Spleen (tissue), 11 donors: ENCODE measurements at regions not wholly inside any gene's neighbourhood (a gene's known extent, or its start where the extent isn't known, plus 50 kb on each side); places are given as distances from the start of the nearest gene placed in this dataset.

Source experiments
- DNase-seq: peaks from one replicate; pipeline ENCODE4 v3.0.0-alpha.2; 2020
- H3K27ac ChIP-seq, 8 donors: fragments of 200-600 bp; sonication (generic) in 7 of 8; 1 replicate in 4 of 8; 2 replicates in 4 of 8; pipeline versions ENCODE4 v1.5.0 to v1.8.0; 2016 to 2021; ENCODE audit warnings: inconsistent platforms in 4 of 8, mild to moderate bottlenecking in 4 of 8, moderate library complexity in 1 of 8
- H3K27me3 ChIP-seq, 7 donors: fragments of 200-600 bp; sonication (generic) in 6 of 7; replicated peaks in 1 of 7; 1 replicate in 4 of 7; 2 replicates in 3 of 7; pipeline versions ENCODE4 v1.5.0 to v1.8.0; 2016 to 2021; ENCODE audit warnings: inconsistent platforms in 3 of 7, mild to moderate bottlenecking in 1 of 7
- H3K36me3 ChIP-seq, 6 donors: fragments of 200-600 bp; sonication (generic) in 5 of 6; 1 replicate in 4 of 6; 2 replicates in 2 of 6; pipeline versions ENCODE4 v1.5.0 to v1.8.0; 2016 to 2021; ENCODE audit warnings: inconsistent platforms in 2 of 6
- H3K4me1 ChIP-seq, 6 donors: fragments of 200-600 bp; sonication (generic) in 5 of 6; 1 replicate in 3 of 6; 2 replicates in 3 of 6; pipeline versions ENCODE4 v1.5.0 to v1.8.0; 2016 to 2021; ENCODE audit warnings: inconsistent platforms in 3 of 6
- H3K4me3 ChIP-seq, 8 donors: fragments of 200-600 bp; sonication (generic) in 7 of 8; 1 replicate in 4 of 8; 2 replicates in 4 of 8; pipeline versions ENCODE4 v1.5.0 to v1.8.0; 2016 to 2021; ENCODE audit warnings: inconsistent platforms in 4 of 8, mild to moderate bottlenecking in 4 of 8, moderate library complexity in 2 of 8
- H3K9me3 ChIP-seq, 8 donors: fragments of 200-600 bp; sonication (generic) in 7 of 8; 1 replicate in 4 of 8; 2 replicates in 4 of 8; pipeline versions ENCODE4 v1.5.0 to v1.8.0; 2016 to 2021; ENCODE audit warnings: inconsistent platforms in 4 of 8
- CTCF ChIP-seq, 11 experiments: fragments of 200-600 bp in 7 of 11; fragments of 450-650 bp in 4 of 11; sonication (generic) in 4 of 11; IDR thresholded peaks in 8 of 11; conservative IDR thresholded peaks in 3 of 11; 1 replicate in 7 of 11; 2 replicates in 4 of 11; pipeline versions ENCODE4 v1.4.0 to v1.8.0; 2016 to 2021; ENCODE audit warnings: antibody characterized with exemption in 11 of 11, inconsistent platforms in 4 of 11, mild to moderate bottlenecking in 1 of 11
- POLR2A ChIP-seq, 3 donors: fragments of 450-650 bp; IDR thresholded peaks; one replicate each; pipeline ENCODE4 v1.5.1; 2017; ENCODE audit warnings: antibody characterized with exemption in 3 of 3, mild to moderate bottlenecking in 1 of 3
- POLR2AphosphoS5 ChIP-seq, 3 donors: sonication (generic); formaldehyde crosslinking; IDR thresholded peaks; one replicate each; pipeline ENCODE4 v1.5.1; 2017; ENCODE audit warnings: antibody characterized with exemption in 3 of 3
- WGBS, 5 donors: extraction: QIAGEN DNeasy Blood & Tissue Kit in 3 of 5; methylation state at CpG; one replicate each; pipeline versions ENCODE4 v1.1.5 to v1.1.7; 2013 to 2018; 5-methylcytosine and 5-hydroxymethylcytosine counted together
- intact Hi-C: fragments of 100-400 bp; cut with DNase I; formaldehyde crosslinking; loops from one replicate; pipeline ENCODE4 v1.15.0; 2023; ENCODE audit warnings: low total_unique reads
- donor health status: healthy with polysubstance abuse.
- donor health status: DM: no; HTN: no; CAD: no; lungs with moderate emphysema.
- donor health status: DM: no; HTN: no; CAD: no.
- donor health status: Bipolar disorder and iron deficiency.
- donor health status: healthy.
- donor health status: DM: no; HTN: no; CAD: no.
- donor health status: DM: yes; HTN: yes; CAD: no.

- no peak overlapping the region for H3K27ac ChIP-seq
- intact Hi-C loops: no loop called here
- H3K27me3 ChIP-seq: peaks cover 0 to 6% (median 0%) of the 10 kb centered on the region in 7 donors
- H3K9me3 ChIP-seq: no peaks in the 10 kb centered on the region
- no peak for TF ChIP-seq POLR2AphosphoS5 (IDR thresholded peaks at IDR 0.05)
- no peak for TF ChIP-seq CTCF (IDR thresholded peaks at IDR 0.05 in 8 of 11, conservative IDR thresholded peaks at IDR 0.05 in 3 of 11)
- no peak for TF ChIP-seq POLR2A (IDR thresholded peaks at IDR 0.05)
- H3K4me3 ChIP-seq: no peak overlapping the region
- WGBS, 5 donors: 69 to 90% (median 81%) methylated on average over 4 of the region's 4 CpGs
- H3K36me3 ChIP-seq: no peaks in the 10 kb centered on the region
- no peaks in the 10 kb centered on the region for H3K4me1 ChIP-seq
- DNase-seq: no peak
Measured at GRCh38 chr5:169494941-169495548, 88.5 kb upstream of the SPDL1 start.

GRCh38 chr5:169494383-169494935 lies 89.1 kb upstream of the SPDL1 start:
- WGBS, 5 donors: 16 to 20% (median 18%) methylated on average over 2 of the region's 2 CpGs
- DNase-seq: no peak
- peaks cover 0 to 6% (median 0%) of the 10 kb centered on the region in 7 donors for H3K27me3 ChIP-seq
- no peaks in the 10 kb centered on the region for H3K4me1 ChIP-seq
- no peaks in the 10 kb centered on the region for H3K9me3 ChIP-seq
- no peak overlapping the region for H3K27ac ChIP-seq
- intact Hi-C loops: no loop called here
- no peaks in the 10 kb centered on the region for H3K36me3 ChIP-seq
- no peak overlapping the region for H3K4me3 ChIP-seq
- TF ChIP-seq CTCF (IDR thresholded peaks at IDR 0.05 in 8 of 11, conservative IDR thresholded peaks at IDR 0.05 in 3 of 11) (no peak), POLR2A (IDR thresholded peaks at IDR 0.05) (no peak), POLR2AphosphoS5 (IDR thresholded peaks at IDR 0.05) (no peak)

- Histone ChIP-seq H3K27me3 (no peaks in the 10 kb centered on the region), H3K36me3 (no peaks in the 10 kb centered on the region), H3K9me3 (peaks cover 0 to 7% (median 2%) of the 10 kb centered on the region in 8 donors), H3K27ac (no peak overlapping the region), H3K4me1 (no peaks in the 10 kb centered on the region), H3K4me3 (no peak overlapping the region)
- WGBS, 5 donors: 54 to 72% (median 62%) methylated on average over 3 of the region's 3 CpGs
- TF ChIP-seq POLR2A (IDR thresholded peaks at IDR 0.05) (no peak), CTCF (IDR thresholded peaks at IDR 0.05 in 8 of 11, conservative IDR thresholded peaks at IDR 0.05 in 3 of 11) (no peak), POLR2AphosphoS5 (IDR thresholded peaks at IDR 0.05) (no peak)
- DNase-seq: no peak
- intact Hi-C loops: no loop called here
Measured at GRCh38 chr5:169474226-169474625, 109.3 kb upstream of the SPDL1 start.

GRCh38 chr5:169472544-169472943 lies 111.0 kb upstream of the SPDL1 start:
- TF ChIP-seq CTCF (IDR thresholded peaks at IDR 0.05 in 8 of 11, conservative IDR thresholded peaks at IDR 0.05 in 3 of 11): no peak
- TF ChIP-seq POLR2AphosphoS5 (IDR thresholded peaks at IDR 0.05): no peak
- TF ChIP-seq POLR2A (IDR thresholded peaks at IDR 0.05): no peak
- H3K4me1 ChIP-seq: no peaks in the 10 kb centered on the region
- H3K9me3 ChIP-seq: peaks cover 0 to 4% (median 0%) of the 10 kb centered on the region in 8 donors
- no peak for DNase-seq
- WGBS, 5 donors: 67 to 97% (median 80%) methylated on average over 5 of the region's 5 CpGs
- no peak overlapping the region for H3K27ac ChIP-seq
- intact Hi-C loops: no loop called here
- no peaks in the 10 kb centered on the region for H3K36me3 ChIP-seq
- H3K4me3 ChIP-seq: no peak overlapping the region
- H3K27me3 ChIP-seq: no peaks in the 10 kb centered on the region
